ENCODE measurements at regions not wholly inside any gene's neighbourhood (a gene's known extent, or its start where the extent isn't known, plus 50 kb on each side); places are given as distances from the start of the nearest gene placed in this dataset.

- no peak overlapping the region for H3K4me3 ChIP-seq
- RAD21 ChIA-PET (ENCODE audit: unreplicated experiment), result interaction anchor here (0.6 kb wide), 1 partner anchor 211 kb away, joined by 3 read pairs; no protein-coding TSS in a partner anchor
- DNase-seq (ENCODE audit: low read depth, low spot score) (no peak), ATAC-seq (no peak), FAIRE-seq (no peak)
- H3K36me3 ChIP-seq (ENCODE audit: control insufficient read depth in 2 of 2, insufficient read depth in 2 of 2, low read length in 1 of 2), result no peaks in the 10 kb centered on the region
- no peak overlapping the region for H3K27ac ChIP-seq (ENCODE audit: control insufficient read depth, insufficient read depth)
- POLR2A ChIA-PET, result no interaction called here
- no peaks in the 10 kb centered on the region for H3K27me3 ChIP-seq (replicated peaks in 1 of 2; ENCODE audit: control insufficient read depth in 2 of 2, insufficient read depth in 2 of 2, low read length in 1 of 2)
- H2AFZ ChIP-seq (ENCODE audit: control insufficient read depth, low read depth, low read length), result no peak overlapping the region
- H3K9me3 ChIP-seq (replicated peaks; ENCODE audit: control insufficient read depth, insufficient read depth, low read length), result no peaks in the 10 kb centered on the region
- H3K79me2 ChIP-seq (ENCODE audit: control insufficient read depth, insufficient read depth, low read length), result no peaks in the 10 kb centered on the region
- no peak overlapping the region for H3K9ac ChIP-seq (ENCODE audit: control insufficient read depth, insufficient read depth, low read length)
- no peaks in the 10 kb centered on the region for H3K4me1 ChIP-seq (ENCODE audit: control insufficient read depth, insufficient read depth, low read length)
- CTCF ChIA-PET, result no interaction called here
- in situ Hi-C loops (cut with MboI), result loop anchor here (10.0 kb wide), 1 partner anchor 1178 kb away; no protein-coding TSS in a partner anchor
- H3K4me2 ChIP-seq (ENCODE audit: control insufficient read depth, insufficient read depth), result no peak overlapping the region
- 0% methylated on average over 2 of the region's 2 CpGs for WGBS (ENCODE audit: insufficient coverage, insufficient replicate concordance, low lambda C conversion rate, missing lambda C conversion rate)
- no peaks in the 10 kb centered on the region for H4K20me1 ChIP-seq (ENCODE audit: control insufficient read depth, insufficient read depth)
- TF ChIP-seq MLLT1 (IDR thresholded peaks at IDR 0.05) (peak; percentile 67; the same call in 1 of the 2 replicates), EP300 (IDR thresholded peaks at IDR 0.05; ENCODE audit: borderline replicate concordance in 1 of 2, control insufficient read depth in 1 of 2, low read depth in 2 of 2, low read length in 2 of 2) (no peak)
- intact Hi-C loops (cut with micrococcal nuclease; ENCODE audit: unreplicated experiment), result no loop called here
- SMC1A ChIA-PET (ENCODE audit: uncharacterized antibody, unreplicated experiment), result interaction anchor here (1.5 kb wide), 1 partner anchor 10 kb away, joined by 8 read pairs; no protein-coding TSS in a partner anchor
- no TSS peak for BruUV-seq (replicated peaks)
These were observed 503.0 kb downstream of the PDHA2 start for GRCh38 chr4:96342790-96343455.

- Histone ChIP-seq H3K9me3 (replicated peaks; ENCODE audit: control insufficient read depth, insufficient read depth, low read length) (no peaks in the 10 kb centered on the region), H3K36me3 (ENCODE audit: control insufficient read depth in 2 of 2, insufficient read depth in 2 of 2, low read length in 1 of 2) (no peaks in the 10 kb centered on the region), H3K27ac (ENCODE audit: control insufficient read depth, insufficient read depth) (no peak overlapping the region), H3K4me1 (ENCODE audit: control insufficient read depth, insufficient read depth, low read length) (no peaks in the 10 kb centered on the region), H3K27me3 (replicated peaks in 1 of 2; ENCODE audit: control insufficient read depth in 2 of 2, insufficient read depth in 2 of 2, low read length in 1 of 2) (no peaks in the 10 kb centered on the region), H3K4me2 (ENCODE audit: control insufficient read depth, insufficient read depth) (no peak overlapping the region), H3K79me2 (ENCODE audit: control insufficient read depth, insufficient read depth, low read length) (no peaks in the 10 kb centered on the region), H3K9ac (ENCODE audit: control insufficient read depth, insufficient read depth, low read length) (no peak overlapping the region), H4K20me1 (ENCODE audit: control insufficient read depth, insufficient read depth) (no peaks in the 10 kb centered on the region), H3K4me3 (no peak overlapping the region), H2AFZ (ENCODE audit: control insufficient read depth, low read depth, low read length) (no peak overlapping the region)
- in situ Hi-C loops (cut with MboI), result loop anchor here (10.0 kb wide), 1 partner anchor 1179 kb away; no protein-coding TSS in a partner anchor
- no TSS peak for BruUV-seq (replicated peaks)
- DNase-seq (ENCODE audit: low read depth, low spot score) (no peak), FAIRE-seq (no peak), ATAC-seq (no peak)
- ChIA-PET SMC1A (ENCODE audit: uncharacterized antibody, unreplicated experiment) (interaction anchor here (1.5 kb wide), 1 partner anchor 9 kb away, joined by 8 read pairs; no protein-coding TSS in a partner anchor), RAD21 (ENCODE audit: unreplicated experiment) (no interaction called here), POLR2A (no interaction called here), CTCF (interaction anchor here (0.7 kb wide), 1 partner anchor 18 kb away, joined by 3 read pairs; no protein-coding TSS in a partner anchor)
- intact Hi-C loops (cut with micrococcal nuclease; ENCODE audit: unreplicated experiment), result no loop called here
- no peak for TF ChIP-seq BCLAF1 (IDR thresholded peaks at IDR 0.05)
- no peak for TF ChIP-seq NKRF (conservative IDR thresholded peaks at IDR 0.05)
- TF ChIP-seq MEF2A (IDR thresholded peaks at IDR 0.05; ENCODE audit: insufficient read depth, low read depth, low read length), result no peak
- TF ChIP-seq POU2F2 (IDR thresholded peaks at IDR 0.05; ENCODE audit: borderline replicate concordance, low read depth, low read length), result no peak
- TF ChIP-seq CREM (IDR thresholded peaks at IDR 0.05; ENCODE audit: low read depth), result no peak
- no peak for TF ChIP-seq MLLT1 (IDR thresholded peaks at IDR 0.05)
These were observed 503.9 kb downstream of the PDHA2 start for GRCh38 chr4:96343836-96344235.

Measured in GM12878 (cell line).